Motor neuron (in vitro differentiated cells): ENCODE measurements at regions not wholly inside any gene's neighbourhood (a gene's known extent, or its start where the extent isn't known, plus 50 kb on each side); places are given as distances from the start of the nearest gene placed in this dataset.

Source experiments
- ATAC-seq, 8 experiments: fragments of 200-7000 bp; cut with Tn5 transposase; replicated peaks in 6 of 8; 2 replicates each; pipeline ENCODE4 v1.8.0; 2021; ENCODE audit warnings: mild to moderate bottlenecking in 8 of 8, moderate library complexity in 8 of 8
- H3K27ac ChIP-seq, 2 donors: fragments of 250-450 bp; sonication (Bioruptor Pico); 2 replicates each; pipeline ENCODE4 v1.9.0; 2021; ENCODE audit warnings: antibody characterized with exemption in 2 of 2, mild to moderate bottlenecking in 2 of 2, moderate library complexity in 1 of 2
- H3K4me1 ChIP-seq, 2 donors: fragments of 250-450 bp; sonication (Bioruptor Pico); replicated peaks in 1 of 2; 2 replicates each; pipeline ENCODE4 v1.6.1; 2021; ENCODE audit warnings: antibody characterized with exemption in 2 of 2, mild to moderate bottlenecking in 2 of 2, moderate library complexity in 1 of 2
- H3K4me3 ChIP-seq, 5 donors: fragments of 250-450 bp; sonication (Bioruptor Pico); 2 replicates each; pipeline ENCODE4 v1.9.0; 2021; ENCODE audit warnings: antibody characterized with exemption in 5 of 5, mild to moderate bottlenecking in 5 of 5, moderate library complexity in 4 of 5
- WGBS, 10 experiments: fragments of 450-650 bp; shearing (Covaris generic); methylation state at CpG; one replicate each; pipeline ENCODE4 v1.0.0; 2022; 5-methylcytosine and 5-hydroxymethylcytosine counted together
- in situ Hi-C, 9 experiments: fragments of 400-800 bp; cut with MboI; loops; one replicate each; pipeline ENCODE4 v1.15.0; 2021; ENCODE audit warnings: low sequenced_read_pairs in 9 of 9, low pct_unique_long_range_greater_than_20kb in 2 of 9; ENCODE audit not compliant: unreplicated experiment in 9 of 9

- 0 to 70% (median 40%) methylated on average over 1 to 3 of the region's 3 CpGs; no CpG with 5 or more reads in 1 of the 10 experiments for WGBS, 10 experiments
- no peak overlapping the region for H3K4me3 ChIP-seq
- in situ Hi-C loops = no loop called here
- peak in 5 of 8 experiments; percentile 20 to 68 (median 51) for ATAC-seq
- H3K27ac ChIP-seq = no peak overlapping the region
- peaks cover 5 to 16% of the 10 kb centered on the region in 2 donors for H3K4me1 ChIP-seq
These were observed 914.3 kb upstream of the ARPP21 start for GRCh38 chr3:34724916-34725499.

GRCh38 chr3:34725774-34726173 is 913.6 kb upstream of the ARPP21 start:
- Histone ChIP-seq H3K4me1 (peaks cover 5 to 16% of the 10 kb centered on the region in 2 donors), H3K4me3 (no peak overlapping the region), H3K27ac (no peak overlapping the region)
- ATAC-seq = peak in 3 of 8 experiments; percentile 25 to 35 (median 31)
- whole genome bisulfite sequencing, 10 experiments = 0 to 100% (median 48%) methylated on average over 1 to 2 of the region's 2 CpGs; no CpG with 5 or more reads in 4 of the 10 experiments
- in situ Hi-C loops = no loop called here

- H3K4me3 ChIP-seq = no peak overlapping the region
- in situ Hi-C loops = no loop called here
- H3K4me1 ChIP-seq = peaks cover 5 to 16% of the 10 kb centered on the region in 2 donors
- 0 to 100% (median 45%) methylated on average over 1 to 2 of the region's 2 CpGs; no CpG with 5 or more reads in 1 of the 10 experiments for WGBS, 10 experiments
- ATAC-seq = no peak
- H3K27ac ChIP-seq = no peak overlapping the region
These were observed 911.6 kb upstream of the ARPP21 start for GRCh38 chr3:34727700-34728099.

GRCh38 chr3:34742151-34742550 is 897.2 kb upstream of the ARPP21 start:
- in situ Hi-C loops = no loop called here
- 0 to 100% (median 0%) methylated on average over 1 of the region's 1 CpG; no CpG with 5 or more reads in 5 of the 10 experiments for WGBS, 10 experiments
- H3K27ac ChIP-seq = no peak overlapping the region
- ATAC-seq = peak in 1 of 8 experiments; percentile 25
- no peaks in the 10 kb centered on the region for H3K4me1 ChIP-seq
- H3K4me3 ChIP-seq = no peak overlapping the region

- no peak for ATAC-seq
- WGBS, 10 experiments = 0 to 100% (median 61%) methylated on average over 1 to 3 of the region's 9 CpGs; no CpG with 5 or more reads in 2 of the 10 experiments
- Histone ChIP-seq H3K4me3 (no peak overlapping the region), H3K27ac (no peak overlapping the region), H3K4me1 (no peaks in the 10 kb centered on the region)
- in situ Hi-C loops = no loop called here
These were observed 880.6 kb upstream of the ARPP21 start for GRCh38 chr3:34758630-34759261.

GRCh38 chr3:34777386-34777785 is 861.9 kb upstream of the ARPP21 start:
- no peak overlapping the region for H3K4me3 ChIP-seq
- peaks cover 7 to 15% of the 10 kb centered on the region in 2 donors for H3K4me1 ChIP-seq
- H3K27ac ChIP-seq = no peak overlapping the region
- WGBS, 10 experiments = 0 to 90% (median 39%) methylated on average over 1 to 4 of the region's 4 CpGs; no CpG with 5 or more reads in 2 of the 10 experiments
- in situ Hi-C loops = no loop called here
- ATAC-seq = no peak

GRCh38 chr3:34779092-34779491 is 860.2 kb upstream of the ARPP21 start:
- Histone ChIP-seq H3K4me1 (peaks cover 7 to 15% of the 10 kb centered on the region in 2 donors), H3K4me3 (no peak overlapping the region), H3K27ac (no peak overlapping the region)
- WGBS, 10 experiments = 0 to 100% (median 69%) methylated on average over 1 of the region's 1 CpG; no CpG with 5 or more reads in 2 of the 10 experiments
- ATAC-seq = no peak
- in situ Hi-C loops = no loop called here

GRCh38 chr3:34780294-34780693 is 859.0 kb upstream of the ARPP21 start:
- ATAC-seq = no peak
- in situ Hi-C loops = no loop called here
- peaks cover 4 to 12% of the 10 kb centered on the region in 2 donors for H3K4me1 ChIP-seq
- no peak overlapping the region for H3K4me3 ChIP-seq
- 0 to 100% (median 50%) methylated on average over 2 to 4 of the region's 5 CpGs; no CpG with 5 or more reads in 2 of the 10 experiments for WGBS, 10 experiments
- no peak overlapping the region for H3K27ac ChIP-seq

- in situ Hi-C loops = no loop called here
- Histone ChIP-seq H3K27ac (no peak overlapping the region), H3K4me3 (no peak overlapping the region), H3K4me1 (peaks cover 0 to 5% of the 10 kb centered on the region in 2 donors)
- ATAC-seq = no peak
- 0 to 80% (median 53%) methylated on average over 1 to 3 of the region's 4 CpGs; no CpG with 5 or more reads in 1 of the 10 experiments for WGBS, 10 experiments
These were observed 858.4 kb upstream of the ARPP21 start for GRCh38 chr3:34780973-34781372.

GRCh38 chr3:34782871-34783270 is 856.5 kb upstream of the ARPP21 start:
- 0 to 100% (median 57%) methylated on average over 1 to 2 of the region's 2 CpGs; no CpG with 5 or more reads in 1 of the 10 experiments for WGBS, 10 experiments
- in situ Hi-C loops = no loop called here

GRCh38 chr3:34783876-34784275 is 855.4 kb upstream of the ARPP21 start:
- Histone ChIP-seq H3K4me1 (no peaks in the 10 kb centered on the region), H3K4me3 (no peak overlapping the region), H3K27ac (no peak overlapping the region)
- in situ Hi-C loops = no loop called here
- ATAC-seq = no peak

More at GRCh38 chr3:34782871-34783270, 856.5 kb upstream of the ARPP21 start:
- H3K4me1 ChIP-seq = no peaks in the 10 kb centered on the region
- no peak for ATAC-seq
- H3K4me3 ChIP-seq = no peak overlapping the region
- H3K27ac ChIP-seq = no peak overlapping the region

GRCh38 chr3:34793057-34793456 is 846.3 kb upstream of the ARPP21 start:
- WGBS, 10 experiments = 0 to 100% (median 56%) methylated on average over 1 of the region's 1 CpG; no CpG with 5 or more reads in 4 of the 10 experiments
- peak in 3 of 8 experiments; percentile 44 to 60 (median 47) for ATAC-seq

GRCh38 chr3:34807611-34808010 is 831.7 kb upstream of the ARPP21 start:
- in situ Hi-C loops = no loop called here
- Histone ChIP-seq H3K4me3 (no peak overlapping the region), H3K27ac (no peak overlapping the region), H3K4me1 (peaks cover 0 to 4% of the 10 kb centered on the region in 2 donors)
- ATAC-seq = no peak
- 0 to 100% (median 75%) methylated on average over 1 of the region's 1 CpG; no CpG with 5 or more reads in 4 of the 10 experiments for WGBS, 10 experiments

More at GRCh38 chr3:34793057-34793456, 846.3 kb upstream of the ARPP21 start:
- in situ Hi-C loops = no loop called here
- no peak overlapping the region for H3K4me3 ChIP-seq
- H3K27ac ChIP-seq = no peak overlapping the region
- H3K4me1 ChIP-seq = peaks cover 5 to 11% of the 10 kb centered on the region in 2 donors
